Endothelial cell of umbilical vein (primary cell): ENCODE measurements at regions not wholly inside any gene's neighbourhood (a gene's known extent, or its start where the extent isn't known, plus 50 kb on each side); places are given as distances from the start of the nearest gene placed in this dataset.

Experiments
- BruUV-seq: library from RNA; stranded (reverse); fragments of 400-500 nt; replicated peaks from 2 replicates; lab custom pipeline; 2021; lab: Mats Ljungman, UMichigan
- CTCF ChIA-PET: fragments of 300-600, 350-600 bp; sonication (Branson Sonifier 250); formaldehyde crosslinking; loops from one replicate; lab custom pipeline; 2021; ENCODE audit warnings: antibody characterized with exemption, inconsistent platforms; lab: Charles Lee
- POLR2A ChIA-PET: fragments of 300-600, 350-600 bp; sonication (Branson Sonifier 250); formaldehyde crosslinking; loops from one replicate; lab custom pipeline; 2021; ENCODE audit warnings: antibody characterized with exemption, inconsistent platforms; lab: Charles Lee
- DNase-seq: peaks from one replicate; pipeline ENCODE4 v3.0.0-alpha.2; 2011; ENCODE audit warnings: low read depth, low spot score
- FAIRE-seq: peaks from 2 replicates; lab custom pipeline; 2011; peaks lifted over from hg19 to GRCh38; lab: Jason Lieb, UNC
- H2AFZ ChIP-seq: 2 replicates; pipeline ENCODE4 v1.6.0; 2012; ENCODE audit warnings: low read depth, low read length, control low read depth, inconsistent platforms
- H3K27ac ChIP-seq: 2 replicates; pipeline ENCODE4 v1.5.1; 2011; ENCODE audit warnings: low read depth, mild to moderate bottlenecking, control low read depth, low read length, moderate library complexity; ENCODE audit not compliant: insufficient read depth
- H3K27me3 ChIP-seq, 2 experiments: 2 replicates each; pipeline versions ENCODE4 v1.6.0 to v1.6.1; 2011; ENCODE audit warnings: low read length in 2 of 2, mixed read lengths in 1 of 2; ENCODE audit not compliant: control insufficient read depth in 2 of 2, insufficient read depth in 2 of 2
- H3K36me3 ChIP-seq, 2 experiments: 2 replicates in 1 of 2; 3 replicates in 1 of 2; pipeline ENCODE4 v1.5.1; 2011; ENCODE audit warnings: low read length in 2 of 2, mild to moderate bottlenecking in 1 of 2, moderate library complexity in 1 of 2; ENCODE audit not compliant: control insufficient read depth in 2 of 2, insufficient read depth in 2 of 2; ENCODE audit errors: extremely low read depth in 1 of 2
- H3K4me1 ChIP-seq: 3 replicates; pipeline ENCODE4 v1.5.1; 2011; ENCODE audit warnings: mild to moderate bottlenecking, low read length; ENCODE audit not compliant: control insufficient read depth, insufficient read depth; ENCODE audit errors: extremely low read depth
- H3K4me2 ChIP-seq: 2 replicates; pipeline ENCODE4 v1.6.1; 2011; ENCODE audit warnings: low read length, control low read depth, mixed read lengths; ENCODE audit not compliant: insufficient read depth
- H3K4me3 ChIP-seq, 3 experiments: fragments of 200-600 bp in 1 of 3; sonication (generic), shearing (Covaris generic) in 1 of 3; replicated peaks in 1 of 3; 2 replicates each; pipeline ENCODE4 v1.5.1; 2011 to 2016; ENCODE audit warnings: control low read depth in 3 of 3, low read length in 3 of 3, mild to moderate bottlenecking in 2 of 3, inconsistent platforms in 1 of 3, low read depth in 1 of 3, moderate library complexity in 1 of 3; ENCODE audit not compliant: insufficient read depth in 1 of 3
- H3K79me2 ChIP-seq: 2 replicates; pipeline ENCODE4 v1.6.0; 2012; ENCODE audit warnings: low read length, inconsistent platforms; ENCODE audit not compliant: control insufficient read depth, insufficient read depth
- H3K9ac ChIP-seq: replicated peaks from 2 replicates; pipeline ENCODE3; 2011; ENCODE audit warnings: low read length, control low read depth; ENCODE audit not compliant: insufficient read depth; ENCODE audit errors: extremely low read depth
- H3K9me1 ChIP-seq: replicated peaks from 3 replicates; pipeline ENCODE4 v1.6.0; 2011; ENCODE audit warnings: mild to moderate bottlenecking, low read length; ENCODE audit not compliant: control insufficient read depth, insufficient read depth; ENCODE audit errors: extremely low read depth
- H3K9me3 ChIP-seq: replicated peaks from 2 replicates; pipeline ENCODE4 v1.5.1; 2012; ENCODE audit warnings: low read length, inconsistent platforms; ENCODE audit not compliant: control insufficient read depth, insufficient read depth
- H4K20me1 ChIP-seq: replicated peaks from 2 replicates; pipeline ENCODE3; 2011; ENCODE audit warnings: mild to moderate bottlenecking, low read length; ENCODE audit not compliant: control insufficient read depth, insufficient read depth; ENCODE audit errors: extremely low read depth
- EZH2 ChIP-seq: IDR thresholded peaks from 2 replicates; pipeline ENCODE4 v1.6.1; 2012; ENCODE audit warnings: borderline replicate concordance, low read depth, mild to moderate bottlenecking, moderate library complexity, low read length, inconsistent platforms; ENCODE audit not compliant: severe bottlenecking
- FOS ChIP-seq: IDR thresholded peaks from 2 replicates; pipeline ENCODE4 v1.6.1; 2011; ENCODE audit warnings: mild to moderate bottlenecking, low read length, moderate library complexity, borderline replicate concordance; ENCODE audit not compliant: insufficient read depth
- GATA2 ChIP-seq: IDR thresholded peaks from 2 replicates; pipeline ENCODE4 v1.7.0; 2011; ENCODE audit warnings: low read depth, mild to moderate bottlenecking, moderate library complexity, mixed read lengths, low read length; ENCODE audit not compliant: insufficient read length, insufficient read depth
- JUN ChIP-seq: IDR thresholded peaks from 2 replicates; pipeline ENCODE4 v1.6.1; 2011; ENCODE audit warnings: borderline replicate concordance, low read depth; ENCODE audit not compliant: insufficient read length, insufficient read depth
- MYC ChIP-seq: IDR thresholded peaks from one replicate; pipeline ENCODE4 v1.6.1; 2011; ENCODE audit warnings: mild to moderate bottlenecking, low read depth, low read length
- POLR2A ChIP-seq: IDR thresholded peaks from 2 replicates; pipeline ENCODE4 v1.6.1; 2012; ENCODE audit warnings: low read depth, mild to moderate bottlenecking, control low read depth, low read length
- POLR2AphosphoS5 ChIP-seq: IDR thresholded peaks from 2 replicates; pipeline ENCODE4 v1.6.1; 2012; ENCODE audit warnings: low read depth, mild to moderate bottlenecking, control low read depth, low read length, moderate library complexity; ENCODE audit not compliant: insufficient read depth
- dilution Hi-C: fragments of 300-500 bp; cut with MboI; formaldehyde crosslinking; loops from one replicate; pipeline ENCODE4 v1.15.0; 2019; ENCODE audit warnings: low sequenced_read_pairs; ENCODE audit not compliant: extremely low pct_ligation_motif_present
- intact Hi-C: fragments of 100-400 bp; cut with micrococcal nuclease; formaldehyde crosslinking; loops from one replicate; pipeline ENCODE4 v1.10.0; 2022
- TF ChIP-seq, protein P1 (sequence below), 2 donors: IDR thresholded peaks; 1 replicate in 1 of 2; 2 replicates in 1 of 2; pipeline ENCODE4 v1.5.1; 2011; ENCODE audit warnings: low read length in 2 of 2, mild to moderate bottlenecking in 2 of 2, moderate library complexity in 2 of 2, control low read depth in 1 of 2, inconsistent platforms in 1 of 2, low read depth in 1 of 2; ENCODE audit not compliant: insufficient read depth in 1 of 2; ENCODE audit errors: extremely low read depth in 1 of 2
- TF ChIP-seq, protein P2 (sequence below): IDR thresholded peaks from 2 replicates; pipeline ENCODE4 v1.6.1; 2011; ENCODE audit not compliant: insufficient read depth, insufficient read length

DNA sequence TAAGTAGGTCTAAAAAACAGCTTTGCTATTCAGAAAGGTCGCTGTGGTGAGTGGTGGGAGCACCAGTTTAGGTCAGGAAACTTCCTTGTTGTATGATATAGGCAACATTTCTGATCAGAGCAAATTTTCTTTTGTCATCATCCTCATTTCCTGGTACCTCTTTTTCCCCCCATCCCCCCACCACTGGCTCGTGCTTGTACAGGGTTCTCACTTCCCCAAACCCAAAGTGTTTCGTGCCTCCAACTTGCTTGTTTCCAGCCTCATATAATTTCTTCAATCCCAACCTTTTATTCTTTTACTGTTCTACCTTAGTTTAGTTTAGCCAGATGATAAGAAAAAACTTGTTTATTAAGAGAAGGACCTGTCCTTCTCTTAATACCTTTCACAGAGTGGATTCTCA, 209.4 kb upstream of the JAG1 start:
- H3K9ac ChIP-seq = no peak overlapping the region
- intact Hi-C loops = no loop called here
- H3K4me2 ChIP-seq = no peak overlapping the region
- ChIA-PET CTCF (no interaction called here), POLR2A (no interaction called here)
- H3K4me3 ChIP-seq = no peak overlapping the region
- no peak overlapping the region for H3K27ac ChIP-seq
- no peaks in the 10 kb centered on the region for H3K36me3 ChIP-seq
- no peaks in the 10 kb centered on the region for H3K27me3 ChIP-seq
- no peaks in the 10 kb centered on the region for H3K79me2 ChIP-seq
- H4K20me1 ChIP-seq = no peaks in the 10 kb centered on the region
- DNase-seq (no peak), FAIRE-seq (no peak)
- BruUV-seq = no TSS peak
- TF ChIP-seq POLR2AphosphoS5 (no peak), FOS (no peak), JUN (no peak), GATA2 (no peak)
- no peaks in the 10 kb centered on the region for H3K4me1 ChIP-seq
- H3K9me3 ChIP-seq = no peaks in the 10 kb centered on the region
- H2AFZ ChIP-seq = no peak overlapping the region
- H3K9me1 ChIP-seq = no peaks in the 10 kb centered on the region
- dilution Hi-C loops = no loop called here

DNA sequence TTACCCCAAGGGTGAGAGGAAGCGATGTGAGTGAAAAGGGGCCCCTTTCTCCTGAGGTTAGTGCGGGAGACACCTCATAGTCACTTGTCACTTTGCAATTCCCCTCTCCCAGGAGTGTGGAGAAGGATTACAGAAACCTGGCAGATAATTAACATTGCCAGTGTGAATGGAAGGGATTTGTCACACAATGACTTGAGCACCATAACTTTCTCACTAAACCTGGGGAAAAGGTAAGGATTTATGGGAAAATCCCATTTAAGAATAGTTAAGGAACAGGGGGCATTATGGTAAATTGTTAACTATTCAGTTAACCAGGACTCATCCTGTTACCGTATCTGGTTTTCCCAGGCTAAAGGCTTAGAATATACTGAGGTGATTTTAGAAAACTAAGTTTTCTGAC, 219.5 kb upstream of the JAG1 start:
- H2AFZ ChIP-seq = no peak overlapping the region
- H3K27ac ChIP-seq = no peak overlapping the region
- no peak for TF ChIP-seq POLR2AphosphoS5
- no peak for TF ChIP-seq POLR2A
- TF ChIP-seq, protein P1, sequence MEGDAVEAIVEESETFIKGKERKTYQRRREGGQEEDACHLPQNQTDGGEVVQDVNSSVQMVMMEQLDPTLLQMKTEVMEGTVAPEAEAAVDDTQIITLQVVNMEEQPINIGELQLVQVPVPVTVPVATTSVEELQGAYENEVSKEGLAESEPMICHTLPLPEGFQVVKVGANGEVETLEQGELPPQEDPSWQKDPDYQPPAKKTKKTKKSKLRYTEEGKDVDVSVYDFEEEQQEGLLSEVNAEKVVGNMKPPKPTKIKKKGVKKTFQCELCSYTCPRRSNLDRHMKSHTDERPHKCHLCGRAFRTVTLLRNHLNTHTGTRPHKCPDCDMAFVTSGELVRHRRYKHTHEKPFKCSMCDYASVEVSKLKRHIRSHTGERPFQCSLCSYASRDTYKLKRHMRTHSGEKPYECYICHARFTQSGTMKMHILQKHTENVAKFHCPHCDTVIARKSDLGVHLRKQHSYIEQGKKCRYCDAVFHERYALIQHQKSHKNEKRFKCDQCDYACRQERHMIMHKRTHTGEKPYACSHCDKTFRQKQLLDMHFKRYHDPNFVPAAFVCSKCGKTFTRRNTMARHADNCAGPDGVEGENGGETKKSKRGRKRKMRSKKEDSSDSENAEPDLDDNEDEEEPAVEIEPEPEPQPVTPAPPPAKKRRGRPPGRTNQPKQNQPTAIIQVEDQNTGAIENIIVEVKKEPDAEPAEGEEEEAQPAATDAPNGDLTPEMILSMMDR (IDR thresholded peaks at IDR 0.05; ENCODE audit: extremely low read depth in 1 of 2, insufficient read depth in 1 of 2, low read depth in 1 of 2, low read length in 2 of 2) = no peak
- TF ChIP-seq EZH2 = no peak
- TF ChIP-seq, protein P2, sequence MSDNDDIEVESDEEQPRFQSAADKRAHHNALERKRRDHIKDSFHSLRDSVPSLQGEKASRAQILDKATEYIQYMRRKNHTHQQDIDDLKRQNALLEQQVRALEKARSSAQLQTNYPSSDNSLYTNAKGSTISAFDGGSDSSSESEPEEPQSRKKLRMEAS = no peak
- no peak for TF ChIP-seq MYC
- TF ChIP-seq FOS = no peak
- no peak for TF ChIP-seq GATA2
- no peak for TF ChIP-seq JUN
- no peaks in the 10 kb centered on the region for H3K4me1 ChIP-seq
- no peak overlapping the region for H3K4me3 ChIP-seq
- FAIRE-seq (no peak), DNase-seq (no peak)
- H3K79me2 ChIP-seq = no peaks in the 10 kb centered on the region
- no peaks in the 10 kb centered on the region for H3K9me1 ChIP-seq
- no peaks in the 10 kb centered on the region for H3K9me3 ChIP-seq
- no TSS peak for BruUV-seq
- H3K9ac ChIP-seq = no peak overlapping the region
- dilution Hi-C loops (no loop called here), intact Hi-C loops (no loop called here)
- no peak overlapping the region for H3K4me2 ChIP-seq
- no peaks in the 10 kb centered on the region for H3K27me3 ChIP-seq
- no peaks in the 10 kb centered on the region for H4K20me1 ChIP-seq
- H3K36me3 ChIP-seq = no peaks in the 10 kb centered on the region
- ChIA-PET CTCF (no interaction called here), POLR2A (no interaction called here)
